COLO829 (cell line): ENCODE measurements at regions not wholly inside any gene's neighbourhood (a gene's known extent, or its start where the extent isn't known, plus 50 kb on each side); places are given as distances from the start of the nearest gene placed in this dataset.
A peak's percentile ranks its signal among the peaks of the same experiment; 100 is the strongest.
"Not testable (repeated sequence)": the region's sequence is repeated elsewhere in the genome, so short reads cannot be mapped to it uniquely, and the experiment has no call there.

Experiments used
- DNase-seq: peaks from one replicate; pipeline ENCODE4 v3.0.0; 2012; ENCODE audit warnings: low spot score

DNA sequence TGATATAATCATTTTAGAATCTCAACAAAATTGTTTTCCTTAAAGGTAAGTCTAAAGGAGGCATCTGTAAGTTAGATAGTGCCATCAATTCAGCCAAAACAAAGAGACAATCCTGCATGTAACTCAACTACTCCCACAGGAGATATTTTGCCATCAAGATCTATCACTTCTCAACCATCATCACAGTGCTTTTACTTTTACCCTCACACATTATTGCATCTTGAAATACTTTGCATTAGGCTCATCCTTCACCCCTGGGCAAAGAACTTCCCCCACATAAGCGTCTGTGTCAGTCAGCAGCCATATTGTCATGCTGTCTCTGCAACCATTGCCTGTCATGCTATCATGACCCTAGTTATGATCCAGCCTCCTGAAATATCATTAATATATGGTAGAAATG, 54.9 kb upstream of the NLGN1 start:
- no peak for DNase-seq

DNA sequence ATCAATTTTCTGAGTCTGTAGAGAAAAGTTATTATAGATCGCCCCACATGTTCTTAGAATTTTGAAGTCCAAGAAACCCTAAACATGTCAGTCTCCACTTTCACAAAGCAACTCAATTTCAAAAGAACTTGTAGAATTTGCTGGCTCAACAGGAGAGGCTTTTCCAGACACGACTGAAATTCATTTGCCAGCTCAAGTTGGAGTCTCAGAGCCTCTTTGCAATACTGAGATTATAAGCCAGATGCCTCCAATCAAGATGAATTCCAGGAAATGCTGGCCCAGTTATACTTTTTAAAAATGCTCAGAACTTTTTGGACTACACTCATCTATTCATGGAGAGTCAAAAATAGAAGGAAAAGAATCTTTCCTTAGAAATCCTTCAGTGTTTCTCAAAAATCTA, 56.9 kb upstream of the NLGN1 start:
- no peak for DNase-seq

DNA sequence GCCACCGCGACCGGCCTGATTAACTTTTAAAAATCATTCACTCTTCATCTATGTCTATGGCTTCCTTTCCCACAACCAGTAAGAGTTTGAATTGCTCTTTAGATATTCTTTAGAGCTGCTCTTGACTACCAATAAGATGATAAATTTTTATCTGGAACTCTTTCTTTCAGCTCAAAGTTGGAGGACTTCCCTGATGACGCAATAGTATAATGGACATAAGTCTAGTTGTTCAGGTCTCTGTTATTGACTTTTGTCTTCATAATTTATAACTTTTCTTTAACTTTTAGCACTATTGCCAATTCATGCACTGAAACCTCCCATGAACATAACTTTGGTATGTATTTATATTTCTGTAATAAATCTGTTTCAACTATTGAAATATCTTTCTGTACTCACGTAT, 61.3 kb upstream of the NLGN1 start:
- no peak for DNase-seq

DNA sequence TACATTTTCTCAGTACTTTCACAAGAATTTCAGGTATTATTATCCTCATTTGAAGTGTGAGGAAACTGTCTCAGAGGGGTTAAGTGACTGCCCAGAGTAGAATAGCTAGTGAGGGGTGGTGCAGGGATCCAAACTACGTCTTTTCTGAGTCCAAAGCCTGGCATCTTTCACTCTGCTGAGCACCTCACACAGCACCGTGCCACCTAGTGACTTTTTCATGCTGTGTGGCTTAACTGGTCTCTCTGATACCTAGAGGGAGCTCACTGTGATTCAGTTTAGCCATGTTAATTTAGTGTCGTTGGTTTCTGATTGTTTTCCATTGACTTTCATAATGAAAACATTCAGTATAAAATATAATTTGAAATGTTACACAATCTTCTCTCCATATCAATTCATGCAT, 91.4 kb upstream of the NLGN1 start:
- no peak for DNase-seq

DNA sequence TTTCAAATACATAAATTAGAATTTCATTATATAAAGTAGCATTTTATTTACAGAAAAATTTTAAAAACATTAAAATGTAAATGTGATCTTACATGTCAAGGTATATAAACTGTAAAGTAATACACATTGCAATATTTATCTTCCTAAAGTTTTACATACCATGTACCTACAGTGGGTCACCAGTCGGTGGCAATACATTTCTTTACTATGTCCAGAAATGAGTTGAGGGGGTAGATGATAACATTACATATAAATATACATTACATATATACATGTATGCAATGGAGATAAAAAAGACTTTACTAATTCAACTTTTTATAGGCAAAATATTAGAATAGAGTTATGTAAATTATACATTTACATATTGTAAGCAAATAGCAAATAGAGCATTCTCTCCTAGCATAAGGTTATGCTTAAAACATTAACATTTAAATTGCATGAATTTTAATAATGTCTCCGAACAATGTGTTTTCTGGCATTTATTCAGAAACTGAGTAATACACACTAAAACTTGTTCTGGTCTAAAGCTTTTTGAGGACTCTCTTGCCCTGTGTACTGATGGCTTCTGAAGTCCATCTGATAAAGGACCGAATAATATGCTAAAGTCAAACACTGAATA, 93.3 kb upstream of the NLGN1 start:
- DNase-seq = no peak

DNA sequence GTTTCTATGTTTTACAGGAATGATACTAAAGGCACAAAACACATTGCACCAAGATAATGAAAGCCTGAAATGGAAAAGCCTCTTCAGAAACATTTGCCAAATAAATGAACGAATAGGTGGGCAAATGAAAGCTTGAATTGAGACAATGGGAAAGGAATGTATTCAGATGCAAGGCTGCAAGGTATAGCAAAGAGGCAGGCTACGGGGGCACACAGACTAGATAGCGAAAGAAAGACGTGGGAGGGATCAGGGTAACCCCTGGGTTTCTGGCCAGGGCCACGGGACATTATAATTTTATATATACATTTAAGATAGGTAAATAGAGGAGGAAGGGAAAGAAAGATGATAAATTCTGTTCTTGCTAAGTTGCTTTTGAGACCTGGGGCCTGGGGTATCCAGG, 95.9 kb upstream of the NLGN1 start:
- no peak for DNase-seq

DNA sequence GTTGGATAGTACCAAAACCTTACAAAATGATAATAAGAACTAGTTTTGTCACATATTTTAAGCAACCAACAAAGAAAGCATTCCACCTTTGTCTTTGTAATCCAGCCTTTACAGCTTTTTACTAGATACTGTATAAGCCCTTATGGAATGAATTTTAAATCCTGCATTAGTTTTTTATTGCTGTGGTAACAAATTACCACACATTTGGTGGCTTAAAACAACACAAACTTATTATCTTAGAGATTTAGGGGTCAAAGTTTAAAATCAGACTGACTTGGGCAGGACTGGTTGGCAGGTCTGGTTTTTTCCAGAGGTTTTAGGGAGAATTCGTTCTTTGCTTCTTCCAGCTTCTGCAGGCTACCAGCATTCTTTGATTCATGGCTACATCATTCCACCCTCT, 108.5 kb upstream of the NLGN1 start:
- DNase-seq = no peak

DNA sequence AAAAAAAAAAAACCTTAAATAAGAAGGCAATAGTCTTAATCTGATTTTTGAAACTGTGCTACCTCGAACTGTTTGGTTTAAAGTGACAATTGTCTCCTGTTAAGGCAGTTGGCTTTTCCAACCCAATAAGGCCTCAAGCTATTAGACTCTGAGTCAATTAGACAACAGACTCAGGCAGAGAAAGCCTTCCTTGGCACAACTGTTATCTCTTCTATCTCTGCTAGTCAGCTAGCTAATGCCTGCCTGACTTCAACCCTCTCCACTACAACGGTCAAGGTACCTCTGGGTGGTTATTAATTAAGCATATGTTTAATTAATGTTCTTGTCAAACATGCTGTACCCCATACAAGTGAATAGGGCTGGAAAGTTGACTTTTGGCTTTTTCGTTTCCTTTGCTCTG, 110.2 kb upstream of the NLGN1 start:
- DNase-seq = no peak

DNA sequence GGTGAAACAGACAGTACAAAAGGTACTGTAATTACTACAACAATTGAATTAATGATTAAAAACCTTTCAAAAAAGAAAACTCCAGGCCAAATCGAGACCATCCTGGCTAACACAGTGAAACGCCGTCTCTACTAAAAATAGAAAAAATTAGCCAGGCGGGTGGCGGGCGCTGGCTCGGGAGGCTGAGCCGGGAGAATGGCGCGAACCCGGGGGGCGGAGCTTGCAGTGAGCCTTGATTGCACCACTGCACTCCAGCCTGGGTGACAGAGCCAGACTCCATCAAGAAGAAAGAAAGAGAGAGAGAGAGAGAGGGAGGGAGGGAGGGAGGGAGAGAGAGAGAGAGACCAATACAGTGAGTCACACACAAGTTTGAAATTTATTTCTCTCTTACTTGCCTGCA, 111.0 kb upstream of the NLGN1 start:
- not testable (repeated sequence) for DNase-seq

DNA sequence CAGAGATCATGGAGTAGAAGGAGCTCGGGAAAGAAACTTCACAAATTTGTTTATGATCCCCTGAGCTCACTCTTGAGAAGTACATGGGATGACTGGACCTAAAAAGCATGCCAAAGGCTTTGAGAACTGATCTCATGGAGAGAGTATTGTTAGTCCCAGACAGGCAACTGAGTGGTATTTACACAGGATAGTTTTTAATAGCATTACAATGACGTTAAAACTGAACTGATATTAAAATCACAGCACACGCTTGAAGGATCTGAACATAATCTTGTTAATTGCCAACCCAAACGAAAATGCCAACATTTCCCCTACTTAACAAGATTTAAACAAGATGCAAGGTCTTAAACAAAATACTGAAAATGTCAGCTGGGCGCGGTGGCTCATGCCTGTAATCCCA, 113.2 kb upstream of the NLGN1 start:
- no peak for DNase-seq

DNA sequence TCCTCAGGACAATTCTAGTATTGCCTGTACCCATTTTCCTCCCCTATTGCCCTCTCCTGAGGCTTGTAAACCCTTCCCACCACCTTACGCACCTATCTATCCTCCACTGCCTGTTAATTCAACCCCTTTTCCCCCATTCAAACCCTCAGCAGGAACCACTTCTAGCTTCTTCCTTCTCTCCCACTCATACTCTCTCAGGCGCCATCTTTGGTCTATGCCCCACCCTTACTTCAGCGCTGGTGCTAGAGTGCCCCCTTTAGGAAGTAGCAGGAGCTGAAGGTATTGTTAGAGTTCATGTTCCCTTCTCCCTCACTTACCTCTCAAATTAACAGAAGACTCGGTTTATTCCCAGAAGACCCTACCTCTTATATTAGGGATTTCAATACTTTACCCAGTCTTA, 121.8 kb upstream of the NLGN1 start:
- DNase-seq = no peak

DNA sequence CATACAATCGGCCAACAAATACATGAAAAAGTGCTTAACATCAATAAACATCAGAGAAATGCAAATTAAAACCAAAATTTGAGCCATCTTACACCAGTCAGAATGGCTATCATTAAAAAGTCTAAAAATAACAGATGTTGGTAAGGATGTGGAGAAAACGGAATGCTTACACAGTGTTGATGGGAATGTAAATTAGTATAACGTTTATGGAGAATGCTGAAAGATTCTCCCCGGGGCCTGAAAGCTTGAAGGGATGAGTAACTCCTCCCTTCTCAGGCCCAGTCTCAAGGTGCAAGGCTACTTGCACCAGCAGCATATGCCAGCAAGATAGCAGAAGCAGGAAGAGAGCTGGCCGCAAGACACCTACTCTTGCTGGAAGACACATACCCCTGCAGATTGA, 123.7 kb upstream of the NLGN1 start:
- no peak for DNase-seq

DNA sequence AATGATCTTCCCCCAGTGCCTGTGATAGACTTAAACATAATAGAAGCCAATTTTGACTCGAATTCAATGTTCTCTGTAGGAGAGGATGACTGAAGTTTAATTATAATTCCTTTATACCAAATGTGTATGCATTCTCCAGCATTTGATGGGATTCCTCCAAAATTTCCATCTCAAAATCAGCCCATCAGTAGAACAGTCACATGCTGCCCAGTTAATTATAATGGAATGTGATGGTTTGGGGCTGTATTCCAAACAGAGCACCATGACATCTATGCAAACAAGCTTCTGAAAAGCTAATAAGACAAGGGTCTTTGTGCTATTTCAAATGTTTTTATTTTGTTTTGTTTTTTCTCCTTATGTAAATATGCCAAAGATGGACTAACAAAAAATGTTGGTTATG, 127.7 kb upstream of the SPATA16 start:
- DNase-seq = peak; percentile 14

DNA sequence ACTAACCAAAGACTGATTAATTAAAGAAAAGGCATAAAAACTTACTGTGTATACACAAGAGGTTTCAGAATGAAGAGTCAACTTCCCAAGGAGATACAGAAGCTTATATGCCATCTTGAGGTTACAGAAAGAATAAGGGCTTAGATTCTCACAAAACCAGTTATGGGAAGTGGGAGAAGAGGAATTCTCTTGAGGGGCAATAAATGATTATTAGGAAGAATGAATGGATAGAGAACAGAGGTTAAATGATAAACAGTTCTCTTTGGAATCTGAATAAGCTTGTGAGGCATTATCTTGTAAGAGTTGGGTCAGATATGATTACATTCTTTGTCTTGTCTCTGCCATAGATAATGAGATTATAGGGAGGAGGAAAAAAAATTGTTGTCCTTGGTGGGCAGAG, 126.7 kb upstream of the SPATA16 start:
- no peak for DNase-seq

DNA sequence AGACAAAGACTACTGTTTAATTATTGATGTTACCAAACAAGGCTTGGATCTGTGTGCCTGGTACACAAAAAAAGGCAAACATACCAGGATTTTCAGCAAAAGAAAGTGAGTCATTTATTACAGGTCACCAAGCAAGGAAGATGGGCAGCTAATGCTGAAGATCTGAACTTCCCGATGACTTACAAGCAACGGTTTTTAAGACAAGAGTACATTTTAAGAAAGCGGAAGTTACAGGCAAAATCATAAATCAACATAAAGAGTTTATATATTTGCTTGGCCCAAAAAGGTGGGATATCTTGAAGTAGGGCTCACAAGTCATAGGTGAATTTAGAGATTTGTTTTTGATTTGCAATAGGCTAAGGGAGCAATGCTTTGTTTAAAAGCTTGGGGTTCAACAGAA, 125.4 kb upstream of the SPATA16 start:
- no peak for DNase-seq

DNA sequence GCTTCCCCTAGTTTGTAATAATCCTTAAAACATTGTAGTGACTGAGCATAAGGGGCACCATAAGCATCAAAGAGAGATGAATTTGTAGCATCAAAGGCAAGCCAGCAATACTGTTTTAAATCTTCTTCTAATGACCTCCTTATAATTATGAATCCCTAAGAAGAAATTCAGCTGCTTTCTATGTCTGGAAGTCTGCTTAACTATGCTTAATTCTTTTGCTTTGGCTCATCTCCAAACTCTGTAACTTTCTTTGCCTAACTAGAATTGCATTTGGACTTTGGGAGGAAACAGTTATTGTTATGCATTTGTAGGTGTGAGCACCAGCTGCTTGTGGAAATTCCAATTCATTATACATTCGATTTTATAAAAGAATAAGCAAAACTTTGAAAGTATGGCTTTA, 117.7 kb upstream of the SPATA16 start:
- DNase-seq = no peak

DNA sequence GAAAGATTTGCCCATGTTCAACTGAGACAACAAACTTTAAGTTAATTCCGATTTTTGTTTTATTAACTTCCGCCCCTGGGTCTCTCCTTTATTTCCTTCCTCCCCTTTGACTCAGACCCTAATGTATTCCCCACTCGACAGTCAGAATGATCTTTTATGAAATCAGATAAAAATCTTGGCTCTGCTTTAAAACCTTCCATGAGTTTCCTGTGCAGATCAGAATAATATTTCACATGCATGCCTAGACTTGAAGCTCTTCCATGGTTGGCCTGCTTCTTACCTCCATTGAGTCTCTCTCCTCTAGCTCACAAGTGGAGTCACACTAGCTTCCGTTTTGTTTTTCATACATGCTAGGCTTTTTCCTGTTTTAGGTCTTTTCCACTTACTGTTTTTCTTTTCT, 116.8 kb upstream of the SPATA16 start:
- DNase-seq = no peak

DNA sequence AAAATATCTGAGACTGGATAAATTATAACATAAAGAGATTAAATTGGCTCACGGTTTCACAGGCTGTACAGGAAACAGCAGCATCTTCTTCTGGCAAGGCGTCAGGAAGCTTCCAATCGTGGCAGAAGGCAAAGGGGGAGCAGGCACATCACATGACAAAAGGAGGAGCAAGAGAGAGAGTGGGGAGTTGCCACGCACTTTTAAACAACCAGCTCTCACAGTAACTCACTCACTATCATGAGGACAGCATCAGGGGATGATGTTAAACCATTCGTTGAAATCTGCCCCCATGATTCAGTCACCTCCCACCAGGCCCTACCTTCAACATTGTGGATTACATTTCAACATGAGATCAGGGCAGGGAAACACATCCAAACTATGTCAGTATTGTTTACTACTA, 114.5 kb upstream of the SPATA16 start:
- no peak for DNase-seq

DNA sequence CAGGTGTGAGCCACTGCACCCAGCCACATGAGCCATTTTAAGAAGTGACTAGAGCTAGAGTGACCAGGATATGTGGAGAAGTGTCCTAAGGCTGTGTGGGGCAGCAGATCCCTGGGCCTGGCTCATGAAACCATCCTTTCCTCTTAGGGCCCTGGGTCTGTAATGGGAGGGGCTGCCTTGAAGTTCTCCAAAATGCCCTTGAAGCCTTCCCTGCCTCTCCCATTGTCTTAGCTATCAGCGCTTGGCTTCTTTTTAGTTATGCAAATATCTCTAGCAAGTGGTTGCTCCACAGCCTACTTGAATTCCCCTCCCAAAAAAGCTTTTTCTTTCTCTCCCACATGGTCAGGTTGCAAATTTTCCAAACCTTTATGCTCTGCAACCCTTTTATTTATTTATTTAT, 112.4 kb upstream of the SPATA16 start:
- no peak for DNase-seq

DNA sequence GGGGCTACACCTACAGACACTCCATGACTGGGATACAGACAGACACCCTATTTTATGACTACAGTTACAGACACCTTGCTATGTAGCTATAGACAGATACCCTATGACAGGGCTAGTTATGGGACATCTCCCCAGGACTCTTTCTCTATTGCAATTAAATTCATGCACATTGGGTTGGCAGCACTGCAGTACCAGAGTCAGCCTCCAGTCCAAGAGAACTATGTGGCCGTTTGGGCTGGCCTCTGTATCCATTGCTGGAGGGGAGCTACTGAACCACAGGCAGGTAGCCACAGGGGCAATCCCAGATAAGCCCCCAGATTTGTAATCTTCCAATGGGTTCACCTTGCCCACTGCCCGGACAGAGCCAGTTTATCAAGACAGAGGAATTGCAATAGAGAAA, 108.4 kb upstream of the SPATA16 start:
- no peak for DNase-seq

DNA sequence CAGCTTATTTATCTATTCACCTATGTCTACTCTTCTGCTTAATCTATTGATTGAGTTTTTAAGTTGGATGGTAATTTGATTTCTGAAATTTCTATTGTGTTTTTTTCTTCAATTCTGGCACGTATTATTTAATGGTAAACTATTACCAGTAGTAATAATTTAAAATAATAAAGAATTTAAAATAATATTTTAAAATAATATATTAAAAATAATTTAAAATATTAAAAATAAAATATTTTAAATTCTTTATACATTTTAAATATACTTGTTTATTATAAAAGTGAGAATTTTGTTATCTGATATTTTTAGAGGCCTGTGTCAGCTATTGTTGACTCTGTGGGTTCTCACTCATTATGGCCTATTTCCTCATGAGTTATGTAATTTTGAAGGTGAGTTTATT, 100.7 kb upstream of the SPATA16 start:
- DNase-seq = no peak

DNA sequence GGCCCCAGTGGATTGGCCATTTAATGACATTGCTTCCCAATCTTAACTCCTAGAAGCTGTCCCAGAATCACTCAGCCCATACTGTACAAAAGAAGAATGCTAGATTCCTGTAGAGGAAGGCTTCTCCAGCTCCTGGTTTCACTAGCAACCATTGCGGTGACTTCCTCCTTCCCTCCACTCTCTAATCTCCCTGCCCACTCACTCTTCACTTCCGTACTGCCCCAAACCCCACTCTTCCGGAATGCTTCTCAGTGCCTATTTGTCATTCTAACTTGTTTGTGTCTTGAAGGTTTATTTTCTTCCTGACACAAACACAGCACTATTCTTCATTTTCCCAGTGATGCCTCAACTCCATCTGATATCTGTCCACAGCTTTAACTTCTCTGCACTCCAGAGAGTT, 97.1 kb upstream of the SPATA16 start:
- no peak for DNase-seq

DNA sequence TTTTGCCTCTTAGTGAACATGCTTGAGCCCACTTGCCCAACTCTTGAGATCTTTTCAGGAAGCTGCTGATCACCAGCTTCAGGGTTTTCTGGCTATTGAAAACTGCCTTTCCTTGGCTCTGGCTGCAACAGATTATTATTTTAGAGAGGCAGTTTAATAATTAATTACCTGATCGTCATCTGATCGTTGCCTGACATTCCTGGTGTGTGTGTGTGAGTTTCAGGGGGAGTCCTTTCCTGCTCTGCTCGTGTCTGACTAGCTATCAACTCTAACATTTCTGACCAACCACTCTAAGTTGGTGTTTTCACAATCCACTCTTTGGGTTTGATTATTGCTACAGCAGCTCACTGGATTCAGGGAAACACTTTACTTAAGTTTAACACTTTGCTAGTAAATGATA, 84.3 kb upstream of the SPATA16 start:
- no peak for DNase-seq

DNA sequence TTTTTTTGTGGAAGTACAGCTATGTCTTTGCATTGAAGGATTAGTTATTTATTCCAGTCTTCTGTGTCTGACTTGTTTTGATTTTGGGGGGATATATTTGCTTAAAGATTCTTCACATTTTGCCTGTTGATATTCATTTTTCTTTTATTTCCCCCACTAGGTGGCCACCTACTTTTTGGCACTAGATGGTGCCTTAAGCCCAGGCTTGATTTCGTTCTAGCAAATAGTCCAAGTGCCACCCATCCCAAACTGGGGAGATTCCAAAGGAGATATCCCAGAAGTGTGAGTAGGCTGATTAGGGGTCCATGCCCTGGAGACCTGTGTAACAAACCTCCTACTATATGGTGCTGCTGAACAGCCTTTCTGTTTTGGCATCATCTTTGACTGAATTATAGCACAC, 80.0 kb upstream of the SPATA16 start:
- peak; percentile 6 for DNase-seq

DNA sequence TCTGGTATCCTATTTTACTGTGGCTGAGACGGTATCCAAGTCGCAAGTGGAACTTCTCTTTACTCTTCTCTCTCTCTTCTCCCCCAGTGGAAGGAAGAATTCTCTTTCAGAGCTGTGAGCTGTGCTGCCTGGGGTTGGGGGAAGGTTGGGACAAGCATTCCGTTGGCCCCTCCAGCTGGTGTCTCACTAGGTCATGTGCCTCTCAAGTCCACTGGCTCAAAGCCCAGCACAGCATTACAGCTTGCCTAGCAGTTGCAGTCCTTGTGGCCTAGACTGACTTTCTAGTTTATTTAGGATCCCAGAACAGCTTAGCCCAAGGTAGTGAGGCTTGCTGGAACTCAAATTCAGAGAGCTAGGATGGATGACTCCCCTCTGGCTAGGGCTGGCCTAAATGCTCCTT, 76.1 kb upstream of the SPATA16 start:
- no peak for DNase-seq
